Stimulated activated naive B cell treated with anti-CD40 and anti-IgM and Interleukin-4, amounts not matched to agents 10 μg/mL and 1 μg/mL and 100 μg/mL, for 72 hours (primary cell): ENCODE measurements at regions not wholly inside any gene's neighbourhood (a gene's known extent, or its start where the extent isn't known, plus 50 kb on each side); places are given as distances from the start of the nearest gene placed in this dataset.

ENCODE experiments used
- ATAC-seq, 2 donors: fragments of 150-1000 bp; cut with Tn5 transposase; replicated peaks; 2 replicates each; pipeline ENCODE4 v1.10.0; 2021; ENCODE audit warnings: moderate library complexity in 1 of 2
- DNase-seq: peaks from one replicate; pipeline ENCODE4 v3.0.0; 2021
- H3K27ac Mint-ChIP-seq: one replicate; pipeline ENCODE4 v1.8.0; 2022; ENCODE audit warnings: mild to moderate bottlenecking, mixed read lengths
- H3K27me3 Mint-ChIP-seq, 2 donors: one replicate each; pipeline ENCODE4 v1.8.0; 2022; ENCODE audit warnings: mixed read lengths in 2 of 2
- H3K36me3 Mint-ChIP-seq, 2 donors: one replicate each; pipeline ENCODE4 v1.8.0; 2022; ENCODE audit warnings: mixed read lengths in 2 of 2, mild to moderate bottlenecking in 1 of 2
- H3K4me1 Mint-ChIP-seq, 2 donors: one replicate each; pipeline ENCODE4 v1.8.0; 2022; ENCODE audit warnings: mixed read lengths in 2 of 2, mild to moderate bottlenecking in 1 of 2
- H3K4me3 Mint-ChIP-seq, 2 donors: one replicate each; pipeline ENCODE4 v1.8.0; 2022; ENCODE audit warnings: mild to moderate bottlenecking in 2 of 2, mixed read lengths in 2 of 2, moderate library complexity in 1 of 2
- H3K9me3 Mint-ChIP-seq, 2 donors: one replicate each; pipeline ENCODE4 v1.8.0; 2022; ENCODE audit warnings: mixed read lengths in 2 of 2, mild to moderate bottlenecking in 1 of 2

DNA sequence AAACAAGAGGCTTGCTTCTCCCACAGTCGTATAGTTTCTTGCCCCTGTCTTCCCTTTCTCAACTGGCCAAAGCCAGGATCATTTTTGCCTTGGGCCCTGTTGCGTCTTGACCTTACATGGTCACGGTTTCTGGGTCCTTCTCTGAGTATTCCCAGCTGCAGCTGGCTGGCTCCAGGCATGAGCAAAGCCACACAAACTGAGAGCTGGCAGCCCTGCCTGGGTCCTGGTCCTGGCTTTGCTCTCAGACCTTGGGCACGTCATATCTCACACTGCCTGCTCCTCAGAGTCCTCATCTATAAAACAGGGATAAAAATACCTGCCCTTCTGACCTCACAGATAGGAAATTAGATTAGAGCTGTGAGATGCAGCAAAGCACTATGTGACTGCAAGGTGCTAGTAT lies 277.6 kb downstream of the CBLN1 start:
- Mint-ChIP-seq H3K4me3 (no peak overlapping the region), H3K9me3 (peaks cover 5 to 8% of the 10 kb centered on the region in 2 donors), H3K4me1 (no peaks in the 10 kb centered on the region), H3K36me3 (no peaks in the 10 kb centered on the region), H3K27ac (no peak overlapping the region), H3K27me3 (peaks cover 0 to 5% of the 10 kb centered on the region in 2 donors)
- DNase-seq = no peak
- no peak for ATAC-seq

DNA sequence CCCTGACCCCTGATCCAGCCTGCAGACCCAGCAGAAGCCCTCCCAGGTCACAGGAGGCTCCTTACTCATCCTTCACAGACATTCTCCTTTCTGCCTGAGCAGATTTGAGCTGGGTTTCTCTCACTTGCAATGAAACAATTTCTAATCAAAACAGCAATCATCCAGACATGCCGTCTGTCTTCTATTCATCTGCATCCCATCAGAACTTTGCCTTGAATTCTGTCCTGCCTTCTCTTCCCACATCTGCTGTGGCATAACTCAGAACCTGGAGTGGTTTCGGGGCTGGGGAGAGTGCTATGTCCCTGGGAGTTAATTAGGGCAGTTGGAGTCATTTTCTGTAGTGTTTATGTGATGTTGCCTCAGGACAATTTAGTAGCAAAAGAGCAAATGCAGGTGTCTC lies 278.6 kb downstream of the CBLN1 start:
- no peak for DNase-seq

DNA sequence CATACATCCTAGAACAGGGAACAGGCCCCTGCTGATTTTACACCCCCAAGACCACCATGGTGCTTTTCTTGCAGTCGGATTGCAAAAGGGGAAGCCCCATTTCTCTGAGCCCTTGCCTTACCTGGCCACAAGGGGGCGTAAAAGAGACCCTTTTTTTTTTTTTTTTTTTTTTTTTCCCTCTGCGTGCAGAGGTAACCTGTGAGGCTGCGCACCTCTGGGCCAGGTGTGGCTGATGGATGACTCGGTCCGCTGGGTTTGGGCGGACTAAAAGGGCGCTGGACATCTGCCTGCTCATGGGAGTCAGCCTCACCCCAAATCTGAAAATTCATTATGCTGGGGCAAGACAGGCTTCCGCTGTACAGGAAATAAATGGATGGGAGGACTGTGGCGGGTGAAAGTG lies 281.0 kb downstream of the CBLN1 start:
- no peak overlapping the region for H3K27ac Mint-ChIP-seq
- no peak for DNase-seq
- no peak overlapping the region for H3K4me3 Mint-ChIP-seq
- H3K27me3 Mint-ChIP-seq = peaks cover 0 to 5% of the 10 kb centered on the region in 2 donors
- no peak for ATAC-seq
- H3K9me3 Mint-ChIP-seq = peaks cover 2 to 5% of the 10 kb centered on the region in 2 donors
- H3K36me3 Mint-ChIP-seq = no peaks in the 10 kb centered on the region
- no peaks in the 10 kb centered on the region for H3K4me1 Mint-ChIP-seq

More for the DNA sequence above, 278.6 kb downstream of the CBLN1 start:
- Mint-ChIP-seq H3K4me3 (no peak overlapping the region), H3K36me3 (no peaks in the 10 kb centered on the region), H3K27ac (no peak overlapping the region), H3K27me3 (peaks cover 0 to 5% of the 10 kb centered on the region in 2 donors), H3K9me3 (peaks cover 5 to 8% of the 10 kb centered on the region in 2 donors), H3K4me1 (no peaks in the 10 kb centered on the region)
- ATAC-seq = no peak

DNA sequence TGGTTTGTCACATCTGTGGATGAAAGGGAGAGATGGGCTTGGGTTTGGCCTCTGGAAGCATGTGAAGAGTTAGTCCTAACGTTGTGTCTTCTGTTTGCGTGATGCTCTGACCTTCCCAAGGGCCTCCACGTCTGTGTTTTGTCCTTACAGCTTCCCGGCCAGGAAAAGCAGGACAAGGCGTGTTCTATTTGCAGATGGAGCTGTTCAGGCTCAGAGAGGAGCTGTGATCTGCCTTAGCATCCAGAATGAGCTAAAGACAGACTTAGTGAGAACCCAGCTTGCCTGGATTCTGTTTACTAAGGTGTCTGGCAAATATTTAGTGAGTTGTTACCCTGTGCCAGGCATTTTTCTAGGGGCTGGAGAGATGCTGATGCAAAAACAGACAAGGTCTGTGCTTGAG lies 282.1 kb downstream of the CBLN1 start:
- no peak overlapping the region for H3K27ac Mint-ChIP-seq
- H3K4me1 Mint-ChIP-seq = no peaks in the 10 kb centered on the region
- H3K4me3 Mint-ChIP-seq = no peak overlapping the region
- DNase-seq (no peak), ATAC-seq (no peak)
- no peaks in the 10 kb centered on the region for H3K9me3 Mint-ChIP-seq
- H3K27me3 Mint-ChIP-seq = peaks cover 0 to 5% of the 10 kb centered on the region in 2 donors
- H3K36me3 Mint-ChIP-seq = no peaks in the 10 kb centered on the region

DNA sequence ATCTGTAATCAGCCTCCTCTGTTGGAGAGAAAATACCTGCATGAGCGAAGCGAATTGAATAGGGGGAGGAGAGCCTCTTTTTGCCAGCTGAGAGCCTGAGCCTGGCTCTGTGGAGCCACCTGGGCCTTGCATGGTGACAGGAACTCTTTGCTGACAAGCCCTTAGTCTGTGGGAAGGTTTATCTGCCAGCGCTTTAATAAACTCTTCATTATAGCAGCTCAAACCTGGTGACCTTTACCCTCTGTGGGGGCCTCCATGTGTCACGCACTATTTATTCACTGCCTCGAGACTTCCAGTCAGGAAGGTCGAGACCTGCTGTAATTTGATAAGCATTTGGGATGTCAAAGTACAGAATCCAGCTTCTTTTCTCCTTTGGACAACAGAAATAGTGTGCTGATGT lies 282.6 kb downstream of the CBLN1 start:
- DNase-seq (no peak), ATAC-seq (no peak)
- Mint-ChIP-seq H3K27ac (no peak overlapping the region), H3K4me1 (no peaks in the 10 kb centered on the region), H3K36me3 (no peaks in the 10 kb centered on the region), H3K4me3 (no peak overlapping the region), H3K9me3 (no peaks in the 10 kb centered on the region), H3K27me3 (peaks cover 0 to 4% of the 10 kb centered on the region in 2 donors)

GRCh38 chr16:48997946-48998345 lies 283.7 kb downstream of the CBLN1 start:
- no peaks in the 10 kb centered on the region for H3K36me3 Mint-ChIP-seq
- no peaks in the 10 kb centered on the region for H3K4me1 Mint-ChIP-seq
- H3K27ac Mint-ChIP-seq = no peak overlapping the region
- no peak for ATAC-seq
- no peak for DNase-seq
- no peak overlapping the region for H3K4me3 Mint-ChIP-seq
- H3K9me3 Mint-ChIP-seq = no peaks in the 10 kb centered on the region
- H3K27me3 Mint-ChIP-seq = no peaks in the 10 kb centered on the region

DNA sequence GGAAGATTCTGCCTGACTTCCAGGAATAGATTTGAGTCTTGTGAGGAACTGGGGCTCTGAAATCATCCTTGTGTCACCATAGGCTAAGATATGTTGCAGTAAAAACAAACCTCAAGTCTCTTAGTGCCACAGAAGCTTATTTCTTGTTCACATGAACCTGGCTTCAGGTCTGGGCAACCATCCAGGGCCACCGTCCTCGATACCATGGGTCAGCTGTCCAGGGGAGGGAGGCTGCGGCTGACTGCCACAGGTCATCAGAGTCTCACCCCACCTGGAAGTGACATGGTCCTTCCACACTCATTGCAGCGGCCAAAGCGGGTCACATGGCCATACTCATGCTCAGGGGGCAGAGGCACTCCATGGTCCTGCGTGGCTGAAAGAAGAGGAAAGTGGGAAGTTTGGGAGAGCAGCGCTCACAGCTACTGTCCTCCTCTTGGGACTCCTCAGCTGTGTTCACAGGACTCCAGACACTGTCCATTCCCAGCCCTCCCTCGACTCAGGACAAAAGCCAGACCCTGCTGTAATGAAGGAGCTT lies 284.5 kb downstream of the CBLN1 start:
- H3K4me3 Mint-ChIP-seq = no peak overlapping the region
- DNase-seq (no peak), ATAC-seq (no peak)
- no peaks in the 10 kb centered on the region for H3K4me1 Mint-ChIP-seq
- no peaks in the 10 kb centered on the region for H3K9me3 Mint-ChIP-seq
- no peak overlapping the region for H3K27ac Mint-ChIP-seq
- no peaks in the 10 kb centered on the region for H3K36me3 Mint-ChIP-seq
- H3K27me3 Mint-ChIP-seq = no peaks in the 10 kb centered on the region

GRCh38 chr16:48978501-48978900 lies 303.1 kb downstream of the CBLN1 start:
- Mint-ChIP-seq H3K27ac (no peak overlapping the region), H3K36me3 (peaks cover 0 to 3% of the 10 kb centered on the region in 2 donors), H3K4me1 (no peaks in the 10 kb centered on the region), H3K27me3 (no peaks in the 10 kb centered on the region), H3K9me3 (peaks cover 4% of the 10 kb centered on the region in 2 donors), H3K4me3 (no peak overlapping the region)
- no peak for ATAC-seq
- DNase-seq = no peak

DNA sequence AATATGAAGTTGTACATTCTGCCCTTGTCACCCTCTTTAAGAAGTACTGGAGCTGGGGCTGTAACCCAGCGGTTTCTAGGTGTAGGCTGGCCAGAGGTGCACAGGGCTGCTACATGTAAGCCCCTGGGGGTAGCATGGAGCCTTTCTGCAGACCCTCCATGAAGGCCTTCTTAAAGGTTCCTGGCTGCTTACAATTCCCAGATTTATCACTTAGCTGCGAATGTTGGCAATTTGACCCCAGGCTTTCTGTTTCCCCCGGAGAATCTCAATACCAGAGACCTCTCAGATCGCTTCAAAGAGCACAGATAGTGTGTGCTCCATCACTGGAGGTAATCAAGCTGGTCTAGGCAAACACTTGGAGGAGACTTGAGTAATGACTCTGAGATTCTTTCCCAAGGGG lies 309.4 kb downstream of the CBLN1 start:
- peaks cover 3% of the 10 kb centered on the region in 2 donors for H3K9me3 Mint-ChIP-seq
- H3K27me3 Mint-ChIP-seq = no peaks in the 10 kb centered on the region
- H3K4me3 Mint-ChIP-seq = no peak overlapping the region

DNA sequence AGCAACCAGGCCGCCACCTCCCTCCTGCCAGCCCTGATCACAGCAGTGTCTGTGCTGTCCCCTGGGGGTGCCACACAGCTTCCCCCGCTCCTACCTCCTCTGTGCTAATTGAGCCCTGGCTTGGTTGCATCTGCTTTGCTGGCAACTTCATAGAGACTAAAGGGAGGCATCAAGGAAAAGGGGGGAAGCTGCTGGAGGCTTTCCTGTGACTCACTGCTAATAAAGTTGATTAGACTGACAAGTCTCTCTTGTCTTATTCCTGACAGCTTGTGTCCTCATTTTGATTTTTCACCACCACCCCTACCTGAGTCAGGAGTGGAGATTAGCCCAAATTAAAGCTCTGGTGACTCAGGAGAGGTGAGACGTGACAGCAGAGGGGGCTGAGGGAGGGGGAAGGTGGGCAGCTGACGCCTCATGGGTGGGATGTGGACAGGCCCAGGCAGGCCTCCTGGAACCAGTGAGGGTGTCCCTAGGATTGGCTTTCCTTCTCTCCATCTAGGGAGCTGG lies 310.0 kb downstream of the CBLN1 start:
- Mint-ChIP-seq H3K4me1 (no peaks in the 10 kb centered on the region), H3K36me3 (no peaks in the 10 kb centered on the region), H3K4me3 (no peak overlapping the region), H3K9me3 (peaks cover 3% of the 10 kb centered on the region in 2 donors), H3K27me3 (no peaks in the 10 kb centered on the region), H3K27ac (no peak overlapping the region)
- no peak for ATAC-seq
- no peak for DNase-seq

More for the DNA sequence above, 309.4 kb downstream of the CBLN1 start:
- ATAC-seq = no peak
- Mint-ChIP-seq H3K4me1 (no peaks in the 10 kb centered on the region), H3K36me3 (no peaks in the 10 kb centered on the region), H3K27ac (no peak overlapping the region)
- no peak for DNase-seq

DNA sequence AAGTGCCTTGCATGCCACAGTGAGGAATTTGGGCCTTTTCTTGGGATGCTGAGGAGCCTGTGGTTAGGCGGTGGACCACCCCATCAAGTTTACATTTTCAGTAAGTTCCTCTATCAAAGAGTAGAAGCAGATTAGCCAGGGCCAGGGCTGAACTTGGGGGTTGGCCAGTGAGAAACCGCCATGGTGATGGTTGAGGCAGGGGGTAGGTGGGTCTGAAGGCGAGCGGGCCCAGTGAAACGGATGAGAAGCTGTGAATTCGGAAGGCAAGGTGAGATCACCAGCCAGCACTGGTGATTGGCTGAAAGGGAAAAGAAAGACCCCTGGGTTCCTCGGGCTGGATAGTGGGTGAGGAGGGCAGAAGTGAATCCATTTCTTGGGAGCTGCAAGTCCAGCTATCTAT lies 311.4 kb downstream of the CBLN1 start:
- H3K4me1 Mint-ChIP-seq = no peaks in the 10 kb centered on the region
- H3K9me3 Mint-ChIP-seq = peaks cover 3% of the 10 kb centered on the region in 2 donors
- H3K4me3 Mint-ChIP-seq = no peak overlapping the region
- H3K27me3 Mint-ChIP-seq = no peaks in the 10 kb centered on the region
- no peaks in the 10 kb centered on the region for H3K36me3 Mint-ChIP-seq
- no peak for DNase-seq
- no peak overlapping the region for H3K27ac Mint-ChIP-seq
- ATAC-seq = no peak

GRCh38 chr16:48969611-48970010 lies 312.0 kb downstream of the CBLN1 start:
- ATAC-seq (no peak), DNase-seq (no peak)
- no peak overlapping the region for H3K4me3 Mint-ChIP-seq
- no peak overlapping the region for H3K27ac Mint-ChIP-seq
- no peaks in the 10 kb centered on the region for H3K27me3 Mint-ChIP-seq
- H3K4me1 Mint-ChIP-seq = no peaks in the 10 kb centered on the region
- peaks cover 3% of the 10 kb centered on the region in 2 donors for H3K9me3 Mint-ChIP-seq
- H3K36me3 Mint-ChIP-seq = no peaks in the 10 kb centered on the region

DNA sequence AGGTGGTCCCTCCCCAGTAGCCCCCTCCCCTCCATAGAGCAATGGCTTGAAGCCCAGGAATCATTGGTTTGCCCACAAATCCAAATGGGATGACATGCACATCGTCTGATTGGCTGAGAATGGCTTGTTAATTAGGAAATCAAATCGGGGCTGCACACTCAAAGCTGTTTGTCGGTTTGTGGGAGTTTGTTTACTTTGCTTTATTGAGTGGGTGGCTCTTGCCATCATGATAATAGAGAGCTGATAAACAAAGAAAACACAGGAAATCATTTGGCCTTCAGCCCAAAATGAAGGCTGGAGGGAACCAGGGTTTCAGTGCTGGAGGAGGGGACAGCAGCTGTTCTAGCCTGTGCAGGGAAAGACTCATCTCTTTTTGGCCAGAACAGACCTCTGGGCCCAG lies 316.3 kb downstream of the CBLN1 start:
- Mint-ChIP-seq H3K27ac (no peak overlapping the region), H3K9me3 (peaks cover 3 to 6% of the 10 kb centered on the region in 2 donors), H3K36me3 (no peaks in the 10 kb centered on the region), H3K27me3 (no peaks in the 10 kb centered on the region), H3K4me1 (no peaks in the 10 kb centered on the region), H3K4me3 (no peak overlapping the region)
- no peak for DNase-seq
- no peak for ATAC-seq

DNA sequence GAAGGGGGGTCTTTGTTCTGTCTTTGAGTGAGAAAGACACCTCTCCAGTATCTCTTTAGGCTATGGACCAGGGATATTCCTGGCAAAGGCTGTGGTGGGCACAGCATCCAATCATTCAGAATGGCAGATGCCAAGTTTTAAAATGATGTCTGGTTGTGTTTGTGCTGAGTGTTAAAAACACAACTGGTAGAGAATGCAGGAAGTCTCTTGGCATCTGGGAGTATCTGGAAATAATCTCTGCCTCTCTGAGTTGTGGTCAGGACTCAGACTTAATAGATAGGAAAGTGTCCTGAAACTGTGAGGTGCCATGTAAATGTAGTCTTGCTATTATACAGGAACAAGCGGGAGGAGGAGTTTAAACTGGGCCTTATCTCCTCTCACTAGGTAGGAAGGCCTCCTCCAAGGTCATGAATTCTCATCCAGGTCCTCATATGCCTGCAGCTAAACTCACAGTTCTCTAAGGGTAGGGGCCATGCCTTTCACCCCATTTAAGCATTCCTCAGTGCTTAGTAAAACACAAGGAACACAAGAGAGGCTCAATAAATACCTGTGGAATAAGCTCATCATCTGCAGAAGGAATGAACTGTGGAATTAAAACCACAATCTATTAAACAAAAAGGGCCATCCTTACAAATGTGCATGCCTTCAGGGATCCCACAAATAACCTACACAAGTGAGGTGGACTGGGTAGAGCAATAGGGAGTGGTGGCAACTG lies 317.6 kb downstream of the CBLN1 start:
- Mint-ChIP-seq H3K4me1 (no peaks in the 10 kb centered on the region), H3K27me3 (no peaks in the 10 kb centered on the region), H3K36me3 (no peaks in the 10 kb centered on the region), H3K4me3 (no peak overlapping the region), H3K27ac (no peak overlapping the region), H3K9me3 (peaks cover 0 to 5% of the 10 kb centered on the region in 2 donors)
- DNase-seq (no peak), ATAC-seq (no peak)

GRCh38 chr16:48963306-48963705 lies 318.3 kb downstream of the CBLN1 start:
- Mint-ChIP-seq H3K4me1 (no peaks in the 10 kb centered on the region), H3K9me3 (peaks cover 0 to 5% of the 10 kb centered on the region in 2 donors), H3K36me3 (no peaks in the 10 kb centered on the region), H3K4me3 (no peak overlapping the region), H3K27me3 (no peaks in the 10 kb centered on the region), H3K27ac (no peak overlapping the region)
- ATAC-seq (no peak), DNase-seq (no peak)
